ENCODE measurements at regions not wholly inside any gene's neighbourhood (a gene's known extent, or its start where the extent isn't known, plus 50 kb on each side); places are given as distances from the start of the nearest gene placed in this dataset.

DNA sequence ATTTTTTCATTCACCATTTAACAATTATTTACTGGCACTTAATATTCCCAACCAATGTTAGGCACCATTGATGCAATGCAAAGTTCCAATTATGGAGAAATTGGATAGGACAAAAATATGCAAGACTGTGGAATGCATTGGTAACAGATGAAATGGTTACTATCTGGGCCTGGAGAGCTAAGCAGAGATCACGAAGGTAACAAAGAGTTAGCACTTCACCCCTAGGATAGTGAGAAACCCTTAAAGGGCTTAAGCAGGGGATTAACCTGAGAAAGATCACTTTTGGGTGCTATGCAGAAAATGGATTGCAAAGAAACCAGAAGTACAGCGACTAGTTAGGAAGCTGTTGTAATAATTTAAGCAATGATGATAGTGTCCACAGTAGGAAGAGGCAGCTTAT, 129.6 kb upstream of the GPR149 start:
- TF ChIP-seq, protein P1, sequence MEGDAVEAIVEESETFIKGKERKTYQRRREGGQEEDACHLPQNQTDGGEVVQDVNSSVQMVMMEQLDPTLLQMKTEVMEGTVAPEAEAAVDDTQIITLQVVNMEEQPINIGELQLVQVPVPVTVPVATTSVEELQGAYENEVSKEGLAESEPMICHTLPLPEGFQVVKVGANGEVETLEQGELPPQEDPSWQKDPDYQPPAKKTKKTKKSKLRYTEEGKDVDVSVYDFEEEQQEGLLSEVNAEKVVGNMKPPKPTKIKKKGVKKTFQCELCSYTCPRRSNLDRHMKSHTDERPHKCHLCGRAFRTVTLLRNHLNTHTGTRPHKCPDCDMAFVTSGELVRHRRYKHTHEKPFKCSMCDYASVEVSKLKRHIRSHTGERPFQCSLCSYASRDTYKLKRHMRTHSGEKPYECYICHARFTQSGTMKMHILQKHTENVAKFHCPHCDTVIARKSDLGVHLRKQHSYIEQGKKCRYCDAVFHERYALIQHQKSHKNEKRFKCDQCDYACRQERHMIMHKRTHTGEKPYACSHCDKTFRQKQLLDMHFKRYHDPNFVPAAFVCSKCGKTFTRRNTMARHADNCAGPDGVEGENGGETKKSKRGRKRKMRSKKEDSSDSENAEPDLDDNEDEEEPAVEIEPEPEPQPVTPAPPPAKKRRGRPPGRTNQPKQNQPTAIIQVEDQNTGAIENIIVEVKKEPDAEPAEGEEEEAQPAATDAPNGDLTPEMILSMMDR (IDR thresholded peaks at IDR 0.05 in 4 of 5, conservative IDR thresholded peaks at IDR 0.05 in 1 of 5) = no peak
- no peak for TF ChIP-seq POLR2A (IDR thresholded peaks at IDR 0.05)
